Tibial artery (tissue), 4 donors: ENCODE measurements at regions not wholly inside any gene's neighbourhood (a gene's known extent, or its start where the extent isn't known, plus 50 kb on each side); places are given as distances from the start of the nearest gene placed in this dataset.

Source experiments
- DNase-seq, 2 donors: peaks; one replicate each; pipeline ENCODE4 v3.0.0-alpha.2; 2019
- H3K27ac ChIP-seq, 2 donors: fragments of 200-600 bp; sonication (generic) in 1 of 2; 1 replicate in 1 of 2; 2 replicates in 1 of 2; pipeline ENCODE4 v1.5.1; 2018 to 2019; ENCODE audit warnings: mild to moderate bottlenecking in 1 of 2
- H3K27me3 ChIP-seq, 2 donors: fragments of 200-600 bp; sonication (generic) in 1 of 2; one replicate each; pipeline versions ENCODE4 v1.5.1 to v1.6.0; 2016 to 2019
- H3K36me3 ChIP-seq, 3 donors: fragments of 200-600 bp; sonication (generic) in 2 of 3; one replicate each; pipeline ENCODE4 v1.5.1; 2016 to 2019; ENCODE audit warnings: mild to moderate bottlenecking in 2 of 3
- H3K4me1 ChIP-seq, 4 donors: fragments of 200-600 bp; sonication (generic) in 2 of 4; 1 replicate in 3 of 4; 2 replicates in 1 of 4; pipeline ENCODE4 v1.5.1; 2016 to 2019
- H3K4me3 ChIP-seq, 2 donors: fragments of 200-600 bp; sonication (generic) in 1 of 2; 1 replicate in 1 of 2; 2 replicates in 1 of 2; pipeline ENCODE4 v1.5.1; 2018 to 2019; ENCODE audit warnings: mild to moderate bottlenecking in 2 of 2
- H3K9me3 ChIP-seq, 3 donors: fragments of 200-600 bp; sonication (generic) in 1 of 3; one replicate each; pipeline ENCODE4 v1.5.1; 2016 to 2019
- CTCF ChIP-seq, 2 experiments: fragments of 200-600 bp in 1 of 2; fragments of 450-650 bp in 1 of 2; IDR thresholded peaks; one replicate each; pipeline ENCODE4 v1.5.1; 2017 to 2019; ENCODE audit warnings: antibody characterized with exemption in 2 of 2, mild to moderate bottlenecking in 1 of 2, moderate library complexity in 1 of 2
- intact Hi-C: fragments of 100-400 bp; cut with DNase I; formaldehyde crosslinking; loops from one replicate; pipeline ENCODE4 v1.15.0; 2023; ENCODE audit warnings: low total_unique reads

DNA sequence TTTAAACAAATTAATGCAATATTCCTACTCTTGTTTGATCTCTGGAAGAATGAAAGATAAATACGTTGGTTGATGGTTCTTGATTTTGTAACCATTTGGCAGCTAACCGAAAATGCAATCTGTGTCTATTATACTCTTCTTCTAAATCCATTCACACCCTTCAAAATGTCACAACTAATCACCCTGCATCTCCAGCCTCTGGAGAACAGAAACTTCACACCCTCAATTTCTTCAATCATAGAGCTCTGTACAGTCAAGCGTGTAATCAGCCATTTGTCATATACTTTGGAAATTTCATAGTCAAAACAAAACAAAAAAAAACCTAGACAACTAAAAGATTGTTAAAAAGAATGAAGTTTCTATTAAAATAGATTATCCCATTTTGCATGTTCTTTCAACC lies 1482.3 kb upstream of the LRRTM1 start:
- intact Hi-C loops, result no loop called here
- no peak for TF ChIP-seq CTCF (IDR thresholded peaks at IDR 0.05)
- no peaks in the 10 kb centered on the region for H3K36me3 ChIP-seq
- H3K27me3 ChIP-seq, result no peaks in the 10 kb centered on the region
- H3K27ac ChIP-seq, result no peak overlapping the region
- H3K4me3 ChIP-seq, result no peak overlapping the region
- no peaks in the 10 kb centered on the region for H3K9me3 ChIP-seq
- no peaks in the 10 kb centered on the region for H3K4me1 ChIP-seq
- DNase-seq, result no peak

GRCh38 chr2:81767187-81767912 lies 1462.8 kb upstream of the LRRTM1 start:
- DNase-seq, result no peak
- H3K27ac ChIP-seq, result no peak overlapping the region
- intact Hi-C loops, result no loop called here

DNA sequence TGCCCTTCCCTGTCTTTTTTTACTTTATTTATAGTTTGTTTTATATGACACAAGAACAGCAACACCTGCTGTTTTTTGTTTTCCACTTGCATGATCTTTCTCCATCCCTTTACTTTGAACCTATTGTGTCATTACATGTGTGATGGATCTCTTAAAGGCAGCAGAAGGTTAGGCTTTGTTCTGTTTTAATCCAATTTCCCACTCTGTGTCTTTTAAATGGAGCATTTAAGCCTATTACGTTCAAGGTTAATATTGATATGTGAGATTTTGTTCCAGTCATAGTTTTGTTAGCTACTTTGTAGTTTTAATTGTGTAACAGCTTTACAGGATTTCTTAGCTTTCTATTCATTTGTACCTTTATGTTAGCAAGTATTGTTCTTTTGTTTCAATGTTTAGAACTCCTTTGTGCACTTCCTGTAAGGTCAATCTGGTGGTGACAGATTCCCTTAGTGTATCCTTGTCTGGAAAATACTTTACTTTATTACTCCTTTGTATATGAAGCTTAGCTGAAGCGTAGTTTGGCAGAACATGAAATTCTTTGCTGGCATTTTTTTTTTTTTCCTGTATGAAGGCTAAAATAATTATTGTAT lies 1443.0 kb upstream of the LRRTM1 start:
- Histone ChIP-seq H3K9me3 (no peaks in the 10 kb centered on the region), H3K27me3 (no peaks in the 10 kb centered on the region)
- intact Hi-C loops, result no loop called here

More at GRCh38 chr2:81767187-81767912, 1462.8 kb upstream of the LRRTM1 start:
- Histone ChIP-seq H3K4me1 (no peaks in the 10 kb centered on the region), H3K9me3 (no peaks in the 10 kb centered on the region), H3K4me3 (no peak overlapping the region), H3K36me3 (no peaks in the 10 kb centered on the region), H3K27me3 (no peaks in the 10 kb centered on the region)
- TF ChIP-seq CTCF (IDR thresholded peaks at IDR 0.05), result no peak

GRCh38 chr2:81739966-81740365 lies 1435.4 kb upstream of the LRRTM1 start:
- no peak for DNase-seq
- Histone ChIP-seq H3K36me3 (no peaks in the 10 kb centered on the region), H3K4me3 (no peak overlapping the region), H3K9me3 (no peaks in the 10 kb centered on the region), H3K27me3 (no peaks in the 10 kb centered on the region), H3K4me1 (no peaks in the 10 kb centered on the region), H3K27ac (no peak overlapping the region)
- intact Hi-C loops, result no loop called here
- TF ChIP-seq CTCF (IDR thresholded peaks at IDR 0.05), result no peak

More for the DNA sequence above, 1443.0 kb upstream of the LRRTM1 start:
- no peak overlapping the region for H3K27ac ChIP-seq
- H3K4me3 ChIP-seq, result no peak overlapping the region
- H3K36me3 ChIP-seq, result no peaks in the 10 kb centered on the region
- TF ChIP-seq CTCF (IDR thresholded peaks at IDR 0.05), result no peak
- no peaks in the 10 kb centered on the region for H3K4me1 ChIP-seq
- no peak for DNase-seq

DNA sequence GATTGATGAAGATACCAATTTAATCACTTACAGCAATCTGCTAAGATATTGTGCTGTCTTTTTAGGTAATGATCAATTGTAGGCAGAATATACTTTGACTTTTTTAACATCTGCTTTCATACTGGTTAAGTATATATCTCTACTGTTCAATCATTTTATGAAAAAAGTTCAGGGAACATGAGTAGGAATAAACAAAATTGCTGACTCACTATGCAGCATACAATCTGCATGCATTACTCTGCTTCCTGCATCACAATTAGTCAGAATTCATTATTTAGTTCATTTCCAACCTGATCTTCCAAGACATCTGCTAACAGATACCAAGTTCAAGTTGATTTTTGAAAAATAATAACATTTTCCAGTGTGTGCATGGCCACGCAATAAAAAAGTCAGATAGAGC lies 1430.4 kb upstream of the LRRTM1 start:
- TF ChIP-seq CTCF (IDR thresholded peaks at IDR 0.05), result no peak
- H3K9me3 ChIP-seq, result no peaks in the 10 kb centered on the region
- H3K27me3 ChIP-seq, result no peaks in the 10 kb centered on the region
- no peak for DNase-seq
- intact Hi-C loops, result no loop called here
- no peak overlapping the region for H3K27ac ChIP-seq
- no peaks in the 10 kb centered on the region for H3K36me3 ChIP-seq
- no peak overlapping the region for H3K4me3 ChIP-seq
- no peaks in the 10 kb centered on the region for H3K4me1 ChIP-seq
